ENCODE measurements at regions not wholly inside any gene's neighbourhood (a gene's known extent, or its start where the extent isn't known, plus 50 kb on each side); places are given as distances from the start of the nearest gene placed in this dataset.

DNA sequence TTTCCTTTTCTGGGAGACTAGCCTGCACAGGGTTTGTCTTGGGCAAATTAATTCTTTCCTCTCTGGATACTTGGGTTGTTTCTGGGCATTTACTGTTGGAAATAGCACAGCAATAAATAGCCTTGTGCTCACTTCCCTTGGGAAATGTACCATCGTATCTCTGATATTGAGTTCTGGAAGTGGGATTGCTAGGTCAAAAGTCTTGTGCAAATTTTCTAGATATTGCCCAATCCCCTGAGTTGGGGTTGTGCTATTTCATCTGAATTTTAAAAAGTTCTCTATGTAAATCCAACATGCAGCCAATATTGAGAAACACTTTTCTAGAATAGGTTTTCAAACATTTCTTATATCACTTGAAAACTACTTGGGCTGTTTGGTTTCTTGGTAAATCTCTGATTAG lies 64.0 kb upstream of the ELOVL5 start:
- no peak for DNase-seq

GRCh38 chr6:53412021-53412715 lies 63.4 kb upstream of the ELOVL5 start:
- no peak for DNase-seq

GRCh38 chr6:53411451-53411850 lies 62.7 kb upstream of the ELOVL5 start:
- DNase-seq: no peak

GRCh38 chr6:53410508-53411258 lies 61.9 kb upstream of the ELOVL5 start:
- DNase-seq: no peak

- no peak for DNase-seq
Observed at GRCh38 chr6:53408826-53409225, 60.1 kb upstream of the ELOVL5 start.

- DNase-seq: no peak
Observed at GRCh38 chr6:53399027-53399344, 50.2 kb upstream of the ELOVL5 start.

- DNase-seq: no peak
Observed at GRCh38 chr6:53398247-53399026, 49.7 kb upstream of the ELOVL5 start.

Data from T1000 (cell line).